ENCODE measurements at regions not wholly inside any gene's neighbourhood (a gene's known extent, or its start where the extent isn't known, plus 50 kb on each side); places are given as distances from the start of the nearest gene placed in this dataset.

DNA sequence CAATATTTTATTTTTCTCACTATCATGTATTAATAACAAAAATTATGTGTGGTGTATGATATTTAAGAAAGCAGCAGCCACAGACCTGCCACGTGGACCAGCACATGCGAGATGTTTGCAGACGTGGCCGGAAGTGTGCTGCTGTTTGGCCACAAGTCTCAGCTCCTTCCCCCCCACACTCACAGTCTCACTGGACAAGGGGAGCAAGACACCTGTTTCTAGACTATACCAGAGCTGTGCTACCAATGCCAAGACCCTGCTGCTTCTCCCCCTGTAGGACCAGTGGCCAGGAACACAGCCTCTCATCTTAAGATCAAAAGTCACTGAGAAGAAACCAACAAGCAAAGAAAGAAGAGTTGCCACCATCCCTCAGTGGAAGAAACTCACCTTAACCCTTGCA is 258.9 kb upstream of the PPP2R2D start:
- in situ Hi-C loops (cut with HindIII; ENCODE audit: low pct_unique_long_range_greater_than_20kb, low sequenced_read_pairs), result no loop called here
- DNase-seq (ENCODE audit: low read depth, low spot score), result no peak

DNA sequence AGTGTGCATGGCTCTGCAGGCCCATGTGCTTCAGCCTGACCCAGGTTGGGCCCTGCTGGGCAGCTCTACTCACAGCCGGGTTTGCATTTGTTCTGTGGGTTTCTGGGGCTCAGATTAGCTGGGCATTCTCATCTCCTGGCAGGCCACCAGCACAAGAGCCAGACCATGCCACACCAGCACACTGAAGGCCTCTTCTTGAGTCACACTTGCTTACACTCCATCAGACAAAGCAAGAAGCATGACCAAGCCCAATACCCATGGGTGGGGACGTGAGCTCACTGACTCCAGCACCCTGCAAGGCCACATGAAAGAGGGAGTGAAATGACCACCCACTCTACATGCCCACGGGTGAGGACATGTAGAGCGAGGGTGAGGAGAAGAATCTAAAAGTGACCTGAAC is 257.8 kb upstream of the PPP2R2D start:
- in situ Hi-C loops (cut with HindIII; ENCODE audit: low pct_unique_long_range_greater_than_20kb, low sequenced_read_pairs), result no loop called here
- DNase-seq (ENCODE audit: low read depth, low spot score), result no peak

- in situ Hi-C loops (cut with HindIII; ENCODE audit: low pct_unique_long_range_greater_than_20kb, low sequenced_read_pairs), result no loop called here
- DNase-seq (ENCODE audit: low read depth, low spot score), result no peak
These were observed 256.5 kb upstream of the PPP2R2D start for GRCh38 chr10:131644289-131644688.

DNA sequence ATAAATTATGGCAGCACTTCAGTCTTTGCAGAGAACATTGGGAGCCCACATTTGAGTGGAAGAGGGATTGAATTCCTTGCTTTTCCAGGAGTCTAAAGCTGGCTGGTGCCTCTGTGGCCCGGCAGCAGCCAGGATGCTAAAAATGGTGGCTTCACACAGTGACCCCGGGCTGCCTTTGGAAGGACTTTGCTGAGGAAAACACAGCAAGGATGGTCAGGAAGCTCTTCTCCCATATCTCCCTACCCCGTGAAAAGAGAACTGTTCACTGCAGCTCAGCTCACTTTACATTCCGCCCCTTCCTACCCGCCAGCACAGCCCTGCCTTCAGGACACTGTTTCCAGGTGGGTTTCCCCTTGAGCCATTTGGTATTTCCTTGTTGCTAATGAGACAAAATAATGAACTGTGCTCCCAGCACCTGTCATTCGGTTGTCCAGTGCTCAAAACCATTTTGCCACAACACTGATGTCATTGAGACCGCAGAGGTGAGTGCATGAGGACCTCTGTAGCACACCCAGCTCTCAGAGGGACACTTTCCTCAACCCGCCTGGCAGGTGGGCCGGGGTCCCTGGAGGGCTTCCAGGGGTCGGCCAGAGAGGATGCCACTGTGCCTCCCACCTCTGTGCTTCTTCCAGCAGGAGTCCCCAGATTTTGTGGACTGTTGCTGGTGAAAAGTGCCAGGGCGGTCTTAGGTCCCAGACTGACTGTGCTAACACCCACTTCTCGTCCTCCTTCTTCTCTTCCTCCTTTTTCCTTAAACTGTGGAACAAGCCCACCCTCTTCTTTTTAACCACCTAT is 255.7 kb upstream of the PPP2R2D start:
- no peak for DNase-seq (ENCODE audit: low read depth, low spot score)
- in situ Hi-C loops (cut with HindIII; ENCODE audit: low pct_unique_long_range_greater_than_20kb, low sequenced_read_pairs), result no loop called here

- DNase-seq (ENCODE audit: low read depth, low spot score), result no peak
- in situ Hi-C loops (cut with HindIII; ENCODE audit: low pct_unique_long_range_greater_than_20kb, low sequenced_read_pairs), result no loop called here
These were observed 255.1 kb upstream of the PPP2R2D start for GRCh38 chr10:131645756-131646155.

DNA sequence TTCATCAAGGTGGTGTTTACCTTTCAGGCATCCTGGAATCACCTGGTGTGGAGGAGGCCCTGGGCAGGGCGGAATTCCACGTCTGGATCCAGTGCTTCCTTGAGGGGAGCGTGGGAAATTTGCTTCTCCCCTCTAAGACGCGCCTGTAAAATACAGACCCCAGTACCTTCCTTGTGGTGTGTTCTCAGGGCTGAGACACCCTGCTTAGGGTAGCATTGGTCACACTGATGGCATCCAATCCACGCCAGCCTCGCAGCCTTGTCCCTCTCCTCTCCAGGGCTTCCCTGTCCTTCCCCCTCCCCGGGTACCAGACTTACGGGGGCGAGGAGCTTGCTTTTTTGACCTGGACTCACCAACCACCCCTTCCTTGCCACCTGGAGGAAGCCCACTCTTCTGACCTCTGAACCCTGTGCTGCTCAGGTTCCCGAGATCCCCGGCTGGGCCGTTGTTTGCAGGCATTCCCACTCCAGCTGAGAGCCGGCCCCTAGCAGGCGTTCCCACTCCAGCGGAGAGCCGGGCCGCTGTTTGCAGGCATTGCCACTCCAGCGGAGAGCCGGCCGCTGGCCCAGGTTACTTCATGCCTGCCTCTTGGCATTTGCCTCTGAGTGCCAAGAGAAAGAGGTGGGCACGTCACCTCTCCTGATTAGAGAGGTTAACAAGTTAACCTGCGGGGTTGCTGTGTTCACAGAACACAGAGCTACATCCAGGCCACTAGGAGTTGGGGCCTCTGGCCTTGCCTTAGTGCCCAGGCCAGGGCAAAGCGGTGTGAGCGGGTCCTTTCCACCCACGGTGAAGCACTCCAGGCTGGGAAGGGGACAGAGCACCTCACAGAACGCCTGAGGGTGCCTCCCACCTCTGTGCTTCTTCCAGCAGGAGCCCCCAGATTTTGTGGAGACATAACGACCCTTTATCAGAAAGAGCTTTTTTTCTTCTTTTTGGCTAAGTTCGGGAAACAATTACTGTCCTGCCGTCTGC is 254.0 kb upstream of the PPP2R2D start:
- in situ Hi-C loops (cut with HindIII; ENCODE audit: low pct_unique_long_range_greater_than_20kb, low sequenced_read_pairs), result no loop called here
- no peak for DNase-seq (ENCODE audit: low read depth, low spot score)

GRCh38 chr10:131647789-131648188 is 253.0 kb upstream of the PPP2R2D start:
- no peak for DNase-seq (ENCODE audit: low read depth, low spot score)
- in situ Hi-C loops (cut with HindIII; ENCODE audit: low pct_unique_long_range_greater_than_20kb, low sequenced_read_pairs), result no loop called here

DNA sequence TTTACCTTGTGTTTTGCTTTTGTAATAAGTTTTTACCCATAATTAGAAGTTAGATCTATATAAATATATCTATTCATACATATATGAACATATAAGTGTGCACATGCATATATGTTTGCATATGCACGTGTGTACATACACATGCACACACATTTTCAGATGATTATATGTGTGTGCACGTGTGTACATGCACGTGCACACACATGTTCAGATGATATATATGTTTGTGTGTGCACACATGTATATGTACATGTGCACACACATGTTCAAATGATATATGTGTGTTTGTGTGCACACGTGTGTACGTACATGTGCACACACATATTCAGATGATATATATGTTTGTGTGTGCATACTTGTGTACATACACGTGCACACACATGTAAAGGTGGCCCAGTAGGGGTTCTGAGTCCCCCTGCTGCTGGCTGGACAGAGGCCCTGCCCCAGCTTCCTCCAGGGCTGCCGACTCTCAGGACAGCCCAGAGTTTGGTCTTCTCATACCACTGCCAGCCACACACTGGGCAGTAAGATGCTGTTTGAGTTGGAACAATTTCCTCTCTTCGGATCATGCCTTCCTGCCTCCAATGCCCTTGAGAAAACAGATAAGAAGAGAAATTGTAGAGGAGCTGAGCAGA is 252.3 kb upstream of the PPP2R2D start:
- in situ Hi-C loops (cut with HindIII; ENCODE audit: low pct_unique_long_range_greater_than_20kb, low sequenced_read_pairs), result no loop called here
- no peak for DNase-seq (ENCODE audit: low read depth, low spot score)

DNA sequence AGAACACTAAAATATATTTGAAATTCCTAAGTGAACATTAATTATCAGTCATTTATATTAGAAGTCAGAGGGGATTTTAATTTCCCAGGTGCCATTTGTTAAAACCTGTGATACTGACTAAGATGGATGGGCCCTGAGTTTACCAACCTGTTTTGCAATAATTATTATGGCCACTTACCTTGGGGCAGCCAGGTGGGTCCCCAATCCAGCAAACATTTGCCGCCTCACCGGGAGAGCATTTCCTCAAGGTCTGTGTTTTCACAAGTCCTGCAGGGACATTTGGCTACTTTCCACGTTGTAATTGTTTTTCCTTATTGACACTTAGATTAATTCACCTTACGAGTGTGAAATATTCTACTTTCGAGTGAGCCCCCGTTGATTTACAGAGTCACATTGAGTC is 251.2 kb upstream of the PPP2R2D start:
- DNase-seq (ENCODE audit: low read depth, low spot score), result no peak
- in situ Hi-C loops (cut with HindIII; ENCODE audit: low pct_unique_long_range_greater_than_20kb, low sequenced_read_pairs), result no loop called here

- in situ Hi-C loops (cut with HindIII; ENCODE audit: low pct_unique_long_range_greater_than_20kb, low sequenced_read_pairs), result no loop called here
- no peak for DNase-seq (ENCODE audit: low read depth, low spot score)
These were observed 250.6 kb upstream of the PPP2R2D start for GRCh38 chr10:131650169-131650705.

DNA sequence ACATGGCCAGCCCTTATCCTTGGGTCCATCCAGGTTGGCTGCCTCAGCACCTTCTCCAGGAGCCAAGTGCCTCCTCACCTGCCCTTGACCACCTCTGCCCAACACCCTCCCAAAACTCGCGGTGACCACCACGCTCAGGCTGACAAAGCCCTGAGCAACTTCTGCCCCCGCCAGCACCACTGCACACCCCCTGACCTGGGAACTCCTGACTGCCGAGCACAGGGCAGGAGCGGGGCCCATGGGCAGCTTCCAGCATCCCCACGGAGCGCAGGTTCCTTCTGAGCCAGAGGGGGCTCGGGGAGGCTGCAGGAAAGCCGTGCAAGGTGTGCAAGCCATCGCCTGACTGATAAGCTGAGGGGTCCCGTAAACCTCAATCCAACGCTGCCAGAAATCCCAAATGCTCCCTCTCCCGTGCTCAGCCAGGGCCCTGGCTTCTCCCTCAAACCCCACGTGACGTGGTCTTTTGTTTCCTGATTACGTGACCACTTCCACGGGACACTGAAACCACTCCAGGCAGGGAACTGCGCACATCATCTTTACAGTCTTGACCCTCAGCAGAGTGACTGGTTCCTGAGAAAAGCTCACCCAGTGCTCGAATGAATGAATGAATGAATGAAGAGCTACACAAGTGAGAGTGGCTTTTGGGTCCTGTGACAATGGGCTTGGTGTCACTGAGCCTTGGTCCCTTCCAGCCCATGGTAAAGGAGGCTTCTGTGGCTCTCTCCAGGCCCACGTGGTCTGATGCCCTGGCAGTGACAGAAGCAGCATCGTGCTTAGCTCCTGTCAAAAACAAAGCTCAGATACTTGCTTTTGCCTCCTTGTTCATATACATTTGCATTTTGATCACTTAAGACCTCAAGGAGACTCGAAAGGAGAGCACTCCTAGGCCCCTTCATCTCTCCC is 249.8 kb upstream of the PPP2R2D start:
- in situ Hi-C loops (cut with HindIII; ENCODE audit: low pct_unique_long_range_greater_than_20kb, low sequenced_read_pairs), result no loop called here
- DNase-seq (ENCODE audit: low read depth, low spot score), result no peak

- in situ Hi-C loops (cut with HindIII; ENCODE audit: low pct_unique_long_range_greater_than_20kb, low sequenced_read_pairs), result no loop called here
- no peak for DNase-seq (ENCODE audit: low read depth, low spot score)
These were observed 249.0 kb upstream of the PPP2R2D start for GRCh38 chr10:131651674-131652437.

DNA sequence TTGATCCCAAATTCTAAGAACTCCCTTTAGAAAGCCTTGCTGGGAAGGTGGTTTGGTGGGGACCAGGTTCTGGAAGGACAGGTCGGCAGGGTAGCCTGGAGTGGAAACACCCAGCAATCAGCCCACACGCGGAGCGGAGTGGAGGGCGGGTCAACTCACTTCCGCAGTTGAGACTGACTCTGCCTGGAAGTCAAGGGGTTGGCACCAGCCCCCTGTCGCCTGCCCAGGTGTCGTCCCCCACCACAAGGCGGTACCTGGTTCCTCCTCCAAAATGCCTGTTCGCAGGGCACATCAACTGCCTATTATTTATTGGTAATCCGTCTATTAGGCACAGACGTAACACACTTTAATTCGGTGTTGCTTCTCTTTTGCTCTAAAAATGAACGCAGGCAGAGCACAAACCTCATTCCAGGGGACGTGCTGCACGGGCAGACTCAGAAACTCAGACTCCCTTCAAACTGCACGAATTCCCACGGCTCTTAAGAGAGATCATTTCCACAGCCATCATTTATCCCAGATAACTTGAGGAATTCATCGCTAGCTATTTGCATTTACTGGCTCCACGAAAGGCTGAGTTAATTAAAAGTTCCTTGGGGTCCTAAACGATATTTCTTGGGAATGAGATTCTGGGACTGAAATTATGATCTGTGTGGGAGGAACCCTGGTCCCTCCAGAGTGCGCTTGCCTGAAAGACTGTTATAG is 248.2 kb upstream of the PPP2R2D start:
- no peak for DNase-seq (ENCODE audit: low read depth, low spot score)
- in situ Hi-C loops (cut with HindIII; ENCODE audit: low pct_unique_long_range_greater_than_20kb, low sequenced_read_pairs), result no loop called here

- in situ Hi-C loops (cut with HindIII; ENCODE audit: low pct_unique_long_range_greater_than_20kb, low sequenced_read_pairs), result no loop called here
These were observed 247.7 kb upstream of the PPP2R2D start for GRCh38 chr10:131653140-131653539.

DNA sequence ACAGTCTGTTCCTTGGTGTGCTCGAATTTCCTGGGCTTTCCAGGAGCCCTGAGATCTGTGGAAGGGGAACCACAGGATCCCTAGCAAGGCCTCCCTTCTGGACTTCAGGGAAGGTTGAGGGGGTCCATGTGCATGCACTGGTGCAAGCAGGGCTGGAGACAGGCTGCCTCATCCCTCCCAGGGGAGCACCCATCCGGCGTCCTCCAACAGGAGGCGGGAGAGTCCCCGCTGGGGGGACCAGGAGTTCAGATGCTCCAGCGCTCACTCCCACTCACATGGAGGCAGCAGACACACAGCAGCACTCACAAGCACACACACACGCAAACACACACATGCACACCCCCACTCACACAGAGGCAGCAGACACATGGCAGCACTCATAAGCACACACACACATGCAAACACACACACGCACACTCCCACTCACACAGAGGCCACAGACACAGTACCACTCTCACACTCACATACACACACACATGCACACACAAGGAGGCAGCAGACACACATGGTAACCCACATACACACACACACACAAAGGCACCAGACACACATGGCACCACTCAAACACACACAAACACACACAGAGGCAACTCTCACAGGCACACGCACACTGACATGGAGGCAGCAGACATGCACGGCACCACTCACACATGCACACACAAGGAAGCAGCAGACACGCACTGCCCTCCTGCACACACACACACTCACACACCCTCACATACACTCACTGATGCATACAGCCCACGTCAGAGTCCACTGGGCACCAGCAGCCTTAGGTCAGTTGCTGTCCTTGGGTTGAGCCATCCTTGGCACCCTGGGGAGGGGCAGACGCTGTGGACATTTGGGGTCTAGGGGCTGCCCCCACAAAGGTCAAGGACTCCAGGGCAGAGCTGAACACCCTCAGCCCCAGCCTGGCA is 247.0 kb upstream of the PPP2R2D start:
- in situ Hi-C loops (cut with HindIII; ENCODE audit: low pct_unique_long_range_greater_than_20kb, low sequenced_read_pairs), result no loop called here

More at GRCh38 chr10:131653140-131653539, 247.7 kb upstream of the PPP2R2D start:
- no peak for DNase-seq (ENCODE audit: low read depth, low spot score)

More for the DNA sequence above, 247.0 kb upstream of the PPP2R2D start:
- no peak for DNase-seq (ENCODE audit: low read depth, low spot score)
